ENCODE measurements at regions not wholly inside any gene's neighbourhood (a gene's known extent, or its start where the extent isn't known, plus 50 kb on each side); places are given as distances from the start of the nearest gene placed in this dataset.

- peak overlapping the region; percentile 42 for H3K4me2 ChIP-seq (ENCODE audit: low read depth, low read length, poor library complexity, severe bottlenecking)
Measured at GRCh38 chr7:13414181-13414580, 575.3 kb downstream of the ETV1 start.

GRCh38 chr7:13414661-13415107, 574.8 kb downstream of the ETV1 start:
- H3K4me3 ChIP-seq (ENCODE audit: insufficient read depth, low read length, poor library complexity, severe bottlenecking) = no peak overlapping the region
- H3K27ac ChIP-seq (ENCODE audit: low read depth, low read length) = peak overlapping the region; percentile 78

More at GRCh38 chr7:13414181-13414580, 575.3 kb downstream of the ETV1 start:
- H4K20me1 ChIP-seq (ENCODE audit: low read depth, low read length) = no peaks in the 10 kb centered on the region
- H3K9me3 ChIP-seq (ENCODE audit: insufficient read depth, low read length) = peaks cover 15% of the 10 kb centered on the region; the same call in 1 of the 2 replicates
- peaks cover 11% of the 10 kb centered on the region for H3F3A ChIP-seq (ENCODE audit: insufficient read depth)
- H3K27ac ChIP-seq (ENCODE audit: low read depth, low read length) = peak overlapping the region; percentile 78
- peaks cover 15% of the 10 kb centered on the region for H3K36me3 ChIP-seq (ENCODE audit: low read length)
- H3K9me2 ChIP-seq (replicated peaks; ENCODE audit: insufficient read depth, low read length) = no peaks in the 10 kb centered on the region
- no peaks in the 10 kb centered on the region for H3K27me3 ChIP-seq (ENCODE audit: low read length)
- H2AFZ ChIP-seq (ENCODE audit: low read depth, low read length, severe bottlenecking) = peak overlapping the region; percentile 25
- H3K9ac ChIP-seq (ENCODE audit: low read length) = peak overlapping the region; percentile 21
- no peaks in the 10 kb centered on the region for H3K79me2 ChIP-seq (ENCODE audit: insufficient read depth, low read length)
- TF ChIP-seq EZH2phosphoT487 (conservative IDR thresholded peaks at IDR 0.05; ENCODE audit: low read length) (no peak), CTCF (IDR thresholded peaks at IDR 0.05; ENCODE audit: insufficient read depth, low read length, poor library complexity, severe bottlenecking) (no peak)
- H3K4me3 ChIP-seq (ENCODE audit: insufficient read depth, low read length, poor library complexity, severe bottlenecking) = peak overlapping the region; percentile 8

GRCh38 chr7:13416071-13416470, 573.4 kb downstream of the ETV1 start:
- no peak overlapping the region for H3K9ac ChIP-seq (ENCODE audit: low read length)
- no peaks in the 10 kb centered on the region for H3K27me3 ChIP-seq (ENCODE audit: low read length)
- H3K36me3 ChIP-seq (ENCODE audit: low read length) = peaks cover 17% of the 10 kb centered on the region
- H3K9me2 ChIP-seq (replicated peaks; ENCODE audit: insufficient read depth, low read length) = no peaks in the 10 kb centered on the region
- TF ChIP-seq EZH2phosphoT487 (conservative IDR thresholded peaks at IDR 0.05; ENCODE audit: low read length) (no peak), CTCF (IDR thresholded peaks at IDR 0.05; ENCODE audit: insufficient read depth, low read length, poor library complexity, severe bottlenecking) (no peak)
- peak overlapping the region; percentile 29 for H2AFZ ChIP-seq (ENCODE audit: low read depth, low read length, severe bottlenecking)
- H4K20me1 ChIP-seq (ENCODE audit: low read depth, low read length) = no peaks in the 10 kb centered on the region
- no peaks in the 10 kb centered on the region for H3K79me2 ChIP-seq (ENCODE audit: insufficient read depth, low read length)
- H3K4me3 ChIP-seq (ENCODE audit: insufficient read depth, low read length, poor library complexity, severe bottlenecking) = peak overlapping the region; percentile 5
- H3K9me3 ChIP-seq (ENCODE audit: insufficient read depth, low read length) = peaks cover 20% of the 10 kb centered on the region; the same call in 1 of the 2 replicates
- no peak overlapping the region for H3K4me2 ChIP-seq (ENCODE audit: low read depth, low read length, poor library complexity, severe bottlenecking)
- peak overlapping the region; percentile 78 for H3K27ac ChIP-seq (ENCODE audit: low read depth, low read length)
- H3F3A ChIP-seq (ENCODE audit: insufficient read depth) = peaks cover 11% of the 10 kb centered on the region

More at GRCh38 chr7:13414661-13415107, 574.8 kb downstream of the ETV1 start:
- H3F3A ChIP-seq (ENCODE audit: insufficient read depth) = peaks cover 11% of the 10 kb centered on the region
- no peaks in the 10 kb centered on the region for H4K20me1 ChIP-seq (ENCODE audit: low read depth, low read length)
- H3K79me2 ChIP-seq (ENCODE audit: insufficient read depth, low read length) = no peaks in the 10 kb centered on the region
- peaks cover 15% of the 10 kb centered on the region; the same call in 1 of the 2 replicates for H3K9me3 ChIP-seq (ENCODE audit: insufficient read depth, low read length)
- peak overlapping the region; percentile 30 for H2AFZ ChIP-seq (ENCODE audit: low read depth, low read length, severe bottlenecking)
- peak overlapping the region; percentile 42 for H3K4me2 ChIP-seq (ENCODE audit: low read depth, low read length, poor library complexity, severe bottlenecking)
- TF ChIP-seq CTCF (IDR thresholded peaks at IDR 0.05; ENCODE audit: insufficient read depth, low read length, poor library complexity, severe bottlenecking) (no peak), EZH2phosphoT487 (conservative IDR thresholded peaks at IDR 0.05; ENCODE audit: low read length) (no peak)
- H3K27me3 ChIP-seq (ENCODE audit: low read length) = no peaks in the 10 kb centered on the region
- peak overlapping the region; percentile 21 for H3K9ac ChIP-seq (ENCODE audit: low read length)
- H3K9me2 ChIP-seq (replicated peaks; ENCODE audit: insufficient read depth, low read length) = no peaks in the 10 kb centered on the region
- peaks cover 15% of the 10 kb centered on the region for H3K36me3 ChIP-seq (ENCODE audit: low read length)

All from SU-DHL-6 (cell line).